BE2C (cell line): ENCODE measurements at regions not wholly inside any gene's neighbourhood (a gene's known extent, or its start where the extent isn't known, plus 50 kb on each side); places are given as distances from the start of the nearest gene placed in this dataset.

Experiments used
- DNase-seq: peaks from one replicate; pipeline ENCODE4 v3.0.0-alpha.2; 2020
- H3K27me3 ChIP-seq: fragments of 250-450 bp; sonication (Bioruptor Pico); 2 replicates; pipeline ENCODE4 v1.5.1; 2020; ENCODE audit warnings: mild to moderate bottlenecking
- H3K36me3 ChIP-seq: fragments of 250-450 bp; sonication (Bioruptor Pico); 2 replicates; pipeline ENCODE4 v1.5.1; 2020; ENCODE audit warnings: mild to moderate bottlenecking
- H3K4me1 ChIP-seq: fragments of 250-450 bp; sonication (Bioruptor Pico); 2 replicates; pipeline ENCODE4 v1.5.1; 2020
- H3K4me3 ChIP-seq: 2 replicates; pipeline ENCODE4 v1.5.1; 2011; ENCODE audit warnings: low read depth, low read length
- H3K9me3 ChIP-seq: fragments of 250-450 bp; sonication (Bioruptor Pico); 2 replicates; pipeline ENCODE4 v1.5.1; 2020
- TF ChIP-seq, protein P1 (sequence below): IDR thresholded peaks from 2 replicates; pipeline ENCODE4 v1.5.1; 2012; ENCODE audit warnings: mild to moderate bottlenecking, low read depth, low read length

DNA sequence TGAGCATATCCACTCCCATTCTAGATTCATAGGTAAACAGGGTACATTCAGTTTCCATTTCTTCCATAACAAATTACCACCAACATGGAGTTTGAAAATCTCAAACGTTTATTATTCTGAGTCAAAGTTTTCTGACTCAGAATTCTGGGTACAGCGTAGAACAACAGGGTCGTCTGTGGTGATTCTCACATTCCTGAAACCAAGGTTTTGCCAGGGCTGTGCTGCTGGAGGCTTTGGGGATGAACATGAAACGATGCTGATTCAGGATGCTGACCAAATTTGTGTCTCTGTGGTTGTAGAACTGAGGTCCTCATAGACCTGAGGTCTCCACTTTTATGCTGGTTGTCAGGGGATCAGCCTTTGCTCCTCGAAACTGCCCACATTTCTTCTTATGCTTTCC, 255.7 kb downstream of the DSEL start:
- Histone ChIP-seq H3K27me3 (no peaks in the 10 kb centered on the region), H3K4me1 (no peaks in the 10 kb centered on the region), H3K4me3 (no peak overlapping the region), H3K36me3 (no peaks in the 10 kb centered on the region), H3K9me3 (no peaks in the 10 kb centered on the region)
- TF ChIP-seq, protein P1, sequence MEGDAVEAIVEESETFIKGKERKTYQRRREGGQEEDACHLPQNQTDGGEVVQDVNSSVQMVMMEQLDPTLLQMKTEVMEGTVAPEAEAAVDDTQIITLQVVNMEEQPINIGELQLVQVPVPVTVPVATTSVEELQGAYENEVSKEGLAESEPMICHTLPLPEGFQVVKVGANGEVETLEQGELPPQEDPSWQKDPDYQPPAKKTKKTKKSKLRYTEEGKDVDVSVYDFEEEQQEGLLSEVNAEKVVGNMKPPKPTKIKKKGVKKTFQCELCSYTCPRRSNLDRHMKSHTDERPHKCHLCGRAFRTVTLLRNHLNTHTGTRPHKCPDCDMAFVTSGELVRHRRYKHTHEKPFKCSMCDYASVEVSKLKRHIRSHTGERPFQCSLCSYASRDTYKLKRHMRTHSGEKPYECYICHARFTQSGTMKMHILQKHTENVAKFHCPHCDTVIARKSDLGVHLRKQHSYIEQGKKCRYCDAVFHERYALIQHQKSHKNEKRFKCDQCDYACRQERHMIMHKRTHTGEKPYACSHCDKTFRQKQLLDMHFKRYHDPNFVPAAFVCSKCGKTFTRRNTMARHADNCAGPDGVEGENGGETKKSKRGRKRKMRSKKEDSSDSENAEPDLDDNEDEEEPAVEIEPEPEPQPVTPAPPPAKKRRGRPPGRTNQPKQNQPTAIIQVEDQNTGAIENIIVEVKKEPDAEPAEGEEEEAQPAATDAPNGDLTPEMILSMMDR = no peak
- DNase-seq = no peak

DNA sequence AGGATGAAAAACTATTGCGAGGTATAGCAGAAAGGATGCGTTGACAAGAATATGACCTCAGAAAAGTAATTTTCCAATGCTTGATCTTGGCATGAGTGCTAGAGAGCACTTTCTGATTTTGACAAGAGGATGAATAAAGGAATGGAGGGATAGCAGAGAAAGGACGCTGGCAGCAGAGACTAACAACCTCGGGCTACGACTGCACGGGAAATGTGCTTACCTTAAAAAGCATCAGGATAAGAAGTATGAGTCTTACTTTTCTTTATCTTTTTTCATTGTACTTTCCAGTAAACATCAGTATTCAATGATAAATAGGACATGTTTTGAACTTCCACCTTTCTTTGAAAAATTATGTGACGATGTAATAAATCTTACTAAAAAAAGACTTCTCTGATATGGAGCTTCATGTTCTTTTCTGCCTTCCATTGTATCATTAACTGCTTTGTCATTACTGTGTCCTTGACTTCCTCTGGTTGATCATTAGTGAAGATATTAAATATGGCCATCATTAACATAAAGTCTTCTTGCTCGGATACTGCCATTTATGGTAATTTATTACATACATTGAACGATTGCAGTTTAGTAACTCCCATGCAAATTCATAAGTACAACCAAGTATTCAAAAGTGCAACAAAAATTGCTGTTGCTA, 265.6 kb downstream of the DSEL start:
- H3K9me3 ChIP-seq = no peaks in the 10 kb centered on the region
- TF ChIP-seq, protein P1 = no peak
- H3K4me1 ChIP-seq = no peaks in the 10 kb centered on the region
- H3K4me3 ChIP-seq = no peak overlapping the region
- no peaks in the 10 kb centered on the region for H3K36me3 ChIP-seq
- H3K27me3 ChIP-seq = no peaks in the 10 kb centered on the region
- no peak for DNase-seq

DNA sequence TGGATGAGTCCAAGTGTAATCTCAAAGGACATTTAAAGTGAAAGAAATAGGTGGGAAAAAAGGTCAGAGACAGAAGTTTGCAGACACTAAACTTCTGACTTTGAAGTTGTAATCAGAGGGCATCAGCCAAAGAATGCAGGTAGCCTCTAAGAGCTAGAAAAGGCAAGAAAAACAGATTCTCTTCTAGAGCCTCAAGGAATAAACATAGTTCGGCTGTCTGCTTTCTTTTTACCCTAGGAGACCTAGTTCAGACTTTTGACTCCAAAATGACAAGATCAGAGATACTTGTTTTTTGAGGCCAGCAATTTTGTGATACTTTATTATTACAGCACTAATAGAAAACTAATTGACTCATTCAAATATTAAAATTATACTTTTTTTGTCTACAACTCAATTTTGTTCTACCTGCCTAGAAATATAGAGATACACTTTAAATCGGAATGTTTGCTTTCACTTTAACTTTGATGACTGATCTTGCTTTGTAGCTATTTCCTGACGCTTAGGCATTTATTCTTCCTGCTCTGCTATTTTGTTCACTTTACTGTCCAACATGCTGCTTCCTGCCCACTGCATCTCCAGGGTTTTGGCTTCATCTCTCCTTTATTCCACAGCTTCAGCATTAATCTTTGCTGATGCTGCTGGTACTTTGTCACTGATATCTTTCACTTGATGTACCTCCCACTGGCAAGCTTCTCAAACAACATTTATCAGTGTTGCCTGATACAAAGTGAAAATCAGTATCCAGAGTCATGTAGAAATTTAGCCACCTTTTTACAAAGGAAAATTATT, 272.5 kb downstream of the DSEL start:
- Histone ChIP-seq H3K36me3 (no peaks in the 10 kb centered on the region), H3K9me3 (no peaks in the 10 kb centered on the region), H3K4me1 (no peaks in the 10 kb centered on the region; the same call in 1 of the 2 replicates), H3K4me3 (no peak overlapping the region), H3K27me3 (no peaks in the 10 kb centered on the region)
- TF ChIP-seq, protein P1 = no peak
- no peak for DNase-seq

DNA sequence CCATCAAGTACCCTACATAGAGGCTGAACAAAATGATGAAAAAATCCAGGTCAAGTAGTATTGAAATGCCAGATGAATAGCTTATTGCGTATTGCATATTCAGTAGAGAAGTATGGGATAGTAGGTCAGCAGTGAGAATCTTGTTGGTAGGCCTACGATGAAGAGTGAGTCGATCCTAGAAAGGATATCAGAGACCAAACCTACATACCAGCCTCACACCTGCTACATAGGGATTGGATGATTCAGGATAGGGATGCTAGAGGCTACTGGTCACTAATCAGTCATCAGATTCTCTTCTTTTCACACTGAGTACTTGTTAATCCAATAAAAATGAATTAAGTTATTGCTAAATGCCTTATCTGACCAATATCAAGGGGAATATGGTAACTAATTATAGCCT, 274.5 kb downstream of the DSEL start:
- Histone ChIP-seq H3K4me3 (no peak overlapping the region), H3K27me3 (no peaks in the 10 kb centered on the region), H3K9me3 (no peaks in the 10 kb centered on the region), H3K4me1 (no peaks in the 10 kb centered on the region; the same call in 1 of the 2 replicates), H3K36me3 (no peaks in the 10 kb centered on the region)
- DNase-seq = no peak
- TF ChIP-seq, protein P1 = no peak

DNA sequence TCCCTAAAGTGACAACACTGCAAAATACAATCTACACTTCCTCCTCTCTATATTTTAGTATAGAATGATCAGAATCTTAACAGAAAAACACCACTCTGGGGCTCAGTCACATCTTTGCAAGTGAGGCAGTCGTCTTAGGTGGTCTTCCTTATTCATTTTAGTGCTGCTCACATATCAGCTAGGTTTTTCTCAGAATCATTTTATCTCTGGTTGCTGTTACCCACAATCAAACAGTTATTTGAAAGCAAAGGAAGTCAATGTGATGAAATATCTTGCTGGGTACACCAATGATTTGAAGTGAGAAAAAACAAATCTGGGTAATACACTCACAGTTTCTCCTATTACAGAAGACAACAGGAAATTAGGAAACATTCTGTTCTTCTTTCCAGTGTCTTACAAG, 275.2 kb downstream of the DSEL start:
- Histone ChIP-seq H3K36me3 (no peaks in the 10 kb centered on the region), H3K4me3 (no peak overlapping the region), H3K27me3 (no peaks in the 10 kb centered on the region), H3K4me1 (no peaks in the 10 kb centered on the region; the same call in 1 of the 2 replicates), H3K9me3 (no peaks in the 10 kb centered on the region)
- TF ChIP-seq, protein P1 = no peak
- no peak for DNase-seq

DNA sequence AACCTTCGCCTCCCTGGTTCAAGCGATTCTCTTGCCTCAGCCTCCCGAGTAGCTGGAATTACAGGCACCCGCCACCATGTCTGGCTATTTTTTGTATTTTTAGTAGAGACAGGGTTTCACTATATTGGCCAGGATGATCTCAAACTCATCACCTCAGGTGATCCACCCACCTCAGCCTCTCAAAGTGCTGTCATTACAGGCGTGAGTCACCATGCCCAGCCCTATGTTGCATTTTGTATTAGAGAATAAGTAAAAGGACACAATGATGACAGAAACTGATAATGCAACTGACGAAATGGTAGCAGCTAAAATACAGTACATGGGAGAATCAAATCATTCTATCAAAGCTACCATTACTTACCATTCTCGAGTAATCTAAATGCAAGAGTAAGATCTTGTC, 276.7 kb downstream of the DSEL start:
- no peak for DNase-seq
- H3K4me3 ChIP-seq = no peak overlapping the region
- TF ChIP-seq, protein P1 = no peak

More for the DNA sequence above, 276.7 kb downstream of the DSEL start:
- no peaks in the 10 kb centered on the region for H3K27me3 ChIP-seq
- no peaks in the 10 kb centered on the region for H3K36me3 ChIP-seq
- no peaks in the 10 kb centered on the region; the same call in 1 of the 2 replicates for H3K4me1 ChIP-seq
- no peaks in the 10 kb centered on the region for H3K9me3 ChIP-seq
